PC-9 (cell line): ENCODE measurements at regions not wholly inside any gene's neighbourhood (a gene's known extent, or its start where the extent isn't known, plus 50 kb on each side); places are given as distances from the start of the nearest gene placed in this dataset.

Experiments used
- BruUV-seq: library from RNA; stranded (reverse); fragments of 400-500 nt; replicated peaks from 2 replicates; lab custom pipeline; 2021; lab: Mats Ljungman, UMichigan
- CTCF ChIA-PET: fragments of 300-600 bp; sonication (Branson Sonifier 250); formaldehyde crosslinking; loops from one replicate; lab custom pipeline; 2022; ENCODE audit warnings: antibody characterized with exemption; lab: Charles Lee
- POLR2A ChIA-PET: fragments of 300-600 bp; sonication (Branson Sonifier 250); formaldehyde crosslinking; loops from one replicate; lab custom pipeline; 2022; ENCODE audit warnings: antibody characterized with exemption; ENCODE audit not compliant: unreplicated experiment; lab: Charles Lee
- DNase-seq, 2 experiments: peaks; one replicate each; pipeline versions ENCODE4 v3.0.0 to v3.0.0-alpha.2; 2015 to 2022; ENCODE audit warnings: mixed read lengths in 1 of 2
- H2AFZ ChIP-seq: fragments of 200-600 bp; sonication (generic); 2 replicates; pipeline ENCODE4 v1.8.1; 2017; ENCODE audit warnings: antibody characterized with exemption
- H3F3A ChIP-seq: fragments of 200-600 bp; sonication (generic); 2 replicates; pipeline ENCODE4 v1.8.1; 2017; ENCODE audit warnings: antibody characterized with exemption, mild to moderate bottlenecking, low read depth; ENCODE audit not compliant: insufficient read depth
- H3K27ac ChIP-seq: fragments of 200-600 bp; sonication (generic); 2 replicates; pipeline ENCODE4 v1.6.1; 2016; ENCODE audit warnings: mixed run types
- H3K27me3 ChIP-seq: fragments of 200-600 bp; sonication (generic); 2 replicates; pipeline ENCODE4 v1.6.1; 2016; ENCODE audit warnings: low read depth, mixed run types; ENCODE audit not compliant: insufficient read depth
- H3K36me3 ChIP-seq: fragments of 200-600 bp; sonication (generic); 2 replicates; pipeline ENCODE4 v1.6.1; 2016; ENCODE audit warnings: low read depth, mixed run types
- H3K4me1 ChIP-seq: fragments of 200-600 bp; sonication (generic); replicated peaks from 2 replicates; pipeline ENCODE4 v1.6.1; 2016; ENCODE audit warnings: mixed run types; ENCODE audit not compliant: insufficient read depth
- H3K4me2 ChIP-seq: fragments of 200-600 bp; sonication (generic); 2 replicates; pipeline ENCODE4 v1.6.1; 2017; ENCODE audit warnings: mixed run types
- H3K4me3 ChIP-seq: fragments of 200-600 bp; sonication (generic); 2 replicates; pipeline ENCODE4 v1.6.1; 2016; ENCODE audit warnings: mixed run types
- H3K79me2 ChIP-seq: fragments of 200-600 bp; sonication (generic); 2 replicates; pipeline ENCODE4 v1.6.1; 2017; ENCODE audit warnings: low read depth, mixed run types
- H3K9me2 ChIP-seq: fragments of 200-600 bp; sonication (generic); 2 replicates; pipeline ENCODE4 v1.8.1; 2017; ENCODE audit warnings: mild to moderate bottlenecking; ENCODE audit not compliant: insufficient read depth
- H3K9me3 ChIP-seq: fragments of 200-600 bp; sonication (generic); 2 replicates; pipeline ENCODE4 v1.8.1; 2016; ENCODE audit warnings: low read depth; ENCODE audit not compliant: insufficient read depth
- H4K20me1 ChIP-seq: fragments of 200-600 bp; sonication (generic); 2 replicates; pipeline ENCODE4 v1.8.1; 2017; ENCODE audit not compliant: insufficient read depth
- CTCF ChIP-seq: fragments of 200-600 bp; sonication (generic); conservative IDR thresholded peaks from 2 replicates; pipeline ENCODE4 v1.6.1; 2017; ENCODE audit warnings: mixed run types, antibody characterized with exemption, mild to moderate bottlenecking, moderate library complexity
- EZH2 ChIP-seq: fragments of 200-600 bp; sonication (generic); IDR thresholded peaks from 2 replicates; pipeline ENCODE4 v1.8.0; 2017; ENCODE audit warnings: antibody characterized with exemption, low read depth
- intact Hi-C: fragments of 100-400 bp; cut with micrococcal nuclease; formaldehyde crosslinking; loops from one replicate; pipeline ENCODE4 v1.10.0; 2022; ENCODE audit not compliant: unreplicated experiment

GRCh38 chr5:167308466-167308865, 983.0 kb upstream of the WWC1 start:
- CTCF ChIA-PET, result no interaction called here
- Histone ChIP-seq H3K9me3 (no peaks in the 10 kb centered on the region), H2AFZ (no peak overlapping the region), H3K4me3 (no peak overlapping the region), H3K27me3 (peaks cover 43% of the 10 kb centered on the region), H3K4me2 (no peak overlapping the region), H3K36me3 (no peaks in the 10 kb centered on the region), H3K9me2 (0 out of 2 replicates have a peak, but pooled peaks cover 4% of the 10 kb centered on the region), H3F3A (no peaks in the 10 kb centered on the region), H3K79me2 (no peaks in the 10 kb centered on the region), H3K27ac (no peak overlapping the region), H4K20me1 (no peaks in the 10 kb centered on the region), H3K4me1 (no peaks in the 10 kb centered on the region)
- no peak for DNase-seq
- no TSS peak for BruUV-seq
- TF ChIP-seq EZH2 (no peak), CTCF (no peak)
- POLR2A ChIA-PET, result no interaction called here
- intact Hi-C loops, result no loop called here

- no peaks in the 10 kb centered on the region for H3K9me3 ChIP-seq
- H2AFZ ChIP-seq, result no peak overlapping the region
- H3K79me2 ChIP-seq, result no peaks in the 10 kb centered on the region
- no peaks in the 10 kb centered on the region for H3F3A ChIP-seq
- POLR2A ChIA-PET, result no interaction called here
- peaks cover 31% of the 10 kb centered on the region for H3K27me3 ChIP-seq
- H3K36me3 ChIP-seq, result no peaks in the 10 kb centered on the region
- no TSS peak for BruUV-seq
- H3K4me3 ChIP-seq, result no peak overlapping the region
- H3K27ac ChIP-seq, result no peak overlapping the region
- no peak for DNase-seq
- intact Hi-C loops, result no loop called here
- CTCF ChIA-PET, result no interaction called here
- 0 out of 2 replicates have a peak, but pooled peaks cover 4% of the 10 kb centered on the region for H3K9me2 ChIP-seq
- no peaks in the 10 kb centered on the region for H4K20me1 ChIP-seq
- no peaks in the 10 kb centered on the region for H3K4me1 ChIP-seq
- no peak overlapping the region for H3K4me2 ChIP-seq
- TF ChIP-seq EZH2, result no peak
- TF ChIP-seq CTCF, result no peak
These were observed 981.4 kb upstream of the WWC1 start for GRCh38 chr5:167309941-167310517.

- POLR2A ChIA-PET, result no interaction called here
- 0 out of 2 replicates have a peak, but pooled peaks cover 2% of the 10 kb centered on the region for H3K9me2 ChIP-seq
- H3K36me3 ChIP-seq, result no peaks in the 10 kb centered on the region
- H3K4me3 ChIP-seq, result no peak overlapping the region
- intact Hi-C loops, result no loop called here
- CTCF ChIA-PET, result no interaction called here
- H4K20me1 ChIP-seq, result no peaks in the 10 kb centered on the region
- no peak for DNase-seq
- no TSS peak for BruUV-seq
- no peak overlapping the region for H3K27ac ChIP-seq
- no peaks in the 10 kb centered on the region for H3K79me2 ChIP-seq
- H3K27me3 ChIP-seq, result peaks cover 19% of the 10 kb centered on the region
- no peaks in the 10 kb centered on the region for H3K4me1 ChIP-seq
- no peaks in the 10 kb centered on the region for H3F3A ChIP-seq
- no peak overlapping the region for H2AFZ ChIP-seq
- no peaks in the 10 kb centered on the region for H3K9me3 ChIP-seq
- TF ChIP-seq CTCF (no peak), EZH2 (no peak)
- H3K4me2 ChIP-seq, result no peak overlapping the region
These were observed 980.1 kb upstream of the WWC1 start for GRCh38 chr5:167311340-167311739.
